Loucy (cell line): ENCODE measurements at regions not wholly inside any gene's neighbourhood (a gene's known extent, or its start where the extent isn't known, plus 50 kb on each side); places are given as distances from the start of the nearest gene placed in this dataset.
"Not testable (repeated sequence)": the region's sequence is repeated elsewhere in the genome, so short reads cannot be mapped to it uniquely, and the experiment has no call there.

Source experiments
- H2AFZ ChIP-seq: fragments of 200-600 bp; sonication (generic); 2 replicates; pipeline ENCODE4 v1.6.0; 2016; ENCODE audit warnings: antibody characterized with exemption, mild to moderate bottlenecking, low read length, moderate library complexity
- H3F3A ChIP-seq: fragments of 200-600 bp; 2 replicates; pipeline ENCODE4 v1.6.0; 2016; ENCODE audit warnings: antibody characterized with exemption, low read depth, mild to moderate bottlenecking
- H3K27me3 ChIP-seq: fragments of 200-600 bp; sonication (generic); 2 replicates; pipeline ENCODE4 v1.6.1; 2014; ENCODE audit warnings: low read length, mild to moderate bottlenecking; ENCODE audit not compliant: insufficient read depth, poor library complexity, severe bottlenecking
- H3K36me3 ChIP-seq: fragments of 200-600 bp; sonication (generic); 2 replicates; pipeline ENCODE4 v1.6.1; 2016; ENCODE audit warnings: low read length; ENCODE audit not compliant: insufficient read depth
- H3K4me1 ChIP-seq: fragments of 200-600 bp; sonication (generic); 2 replicates; pipeline ENCODE4 v1.5.1; 2014; ENCODE audit warnings: low read length, mild to moderate bottlenecking; ENCODE audit not compliant: insufficient read depth, poor library complexity, severe bottlenecking
- H3K4me2 ChIP-seq: fragments of 200-600 bp; sonication (generic); 2 replicates; pipeline ENCODE4 v1.6.0; 2014; ENCODE audit warnings: antibody characterized with exemption, low read length, low read depth, mild to moderate bottlenecking; ENCODE audit not compliant: poor library complexity, severe bottlenecking
- H3K4me3 ChIP-seq: fragments of 200-600 bp; sonication (generic); 2 replicates; pipeline ENCODE4 v1.5.1; 2014; ENCODE audit warnings: low read length, mild to moderate bottlenecking, mixed read lengths; ENCODE audit not compliant: poor library complexity, severe bottlenecking
- H3K79me2 ChIP-seq: fragments of 200-600 bp; sonication (generic); 2 replicates; pipeline ENCODE4 v1.6.1; 2014; ENCODE audit warnings: low read length; ENCODE audit not compliant: insufficient read depth
- H3K9ac ChIP-seq: fragments of 200-600 bp; sonication (generic); 2 replicates; pipeline ENCODE4 v1.6.0; 2014; ENCODE audit warnings: mild to moderate bottlenecking, low read depth, low read length, moderate library complexity; ENCODE audit not compliant: poor library complexity, severe bottlenecking
- H3K9me2 ChIP-seq: fragments of 200-600 bp; sonication (generic); replicated peaks from 2 replicates; pipeline ENCODE4 v1.6.1; 2016; ENCODE audit warnings: low read depth, low read length, mixed read lengths
- H3K9me3 ChIP-seq: fragments of 200-600 bp; sonication (generic); 2 replicates; pipeline ENCODE4 v1.6.1; 2014; ENCODE audit warnings: mild to moderate bottlenecking, antibody characterized with exemption, low read length, low read depth; ENCODE audit not compliant: insufficient read depth
- H4K20me1 ChIP-seq: fragments of 200-600 bp; sonication (generic); 2 replicates; pipeline ENCODE4 v1.6.0; 2014; ENCODE audit warnings: antibody characterized with exemption, low read length, mild to moderate bottlenecking; ENCODE audit not compliant: insufficient read depth, poor library complexity, severe bottlenecking
- EZH2phosphoT487 ChIP-seq: fragments of 200-600 bp; IDR thresholded peaks from 2 replicates; pipeline ENCODE4 v1.6.1; 2018; ENCODE audit warnings: antibody characterized with exemption, mild to moderate bottlenecking, moderate library complexity, borderline replicate concordance
- TF ChIP-seq, protein P1 (sequence below): fragments of 200-600 bp; sonication (generic); conservative IDR thresholded peaks from 2 replicates; pipeline ENCODE4 v1.5.1; 2014; ENCODE audit warnings: mild to moderate bottlenecking, antibody characterized with exemption, low read length

GRCh38 chr20:28562510-28562898 lies 2695.0 kb upstream of the DEFB115 start:
- Histone ChIP-seq H3K79me2 (no peaks in the 10 kb centered on the region), H3K27me3 (no peaks in the 10 kb centered on the region), H3K9me2 (no peaks in the 10 kb centered on the region), H3K4me2 (no peak overlapping the region), H3F3A (no peaks in the 10 kb centered on the region), H3K9me3 (peaks cover 12% of the 10 kb centered on the region; the same call in 1 of the 2 replicates), H3K4me3 (no peak overlapping the region), H3K9ac (no peak overlapping the region), H2AFZ (no peak overlapping the region), H3K36me3 (no peaks in the 10 kb centered on the region), H3K4me1 (no peaks in the 10 kb centered on the region), H4K20me1 (no peaks in the 10 kb centered on the region)
- TF ChIP-seq EZH2phosphoT487: no peak
- TF ChIP-seq, protein P1, sequence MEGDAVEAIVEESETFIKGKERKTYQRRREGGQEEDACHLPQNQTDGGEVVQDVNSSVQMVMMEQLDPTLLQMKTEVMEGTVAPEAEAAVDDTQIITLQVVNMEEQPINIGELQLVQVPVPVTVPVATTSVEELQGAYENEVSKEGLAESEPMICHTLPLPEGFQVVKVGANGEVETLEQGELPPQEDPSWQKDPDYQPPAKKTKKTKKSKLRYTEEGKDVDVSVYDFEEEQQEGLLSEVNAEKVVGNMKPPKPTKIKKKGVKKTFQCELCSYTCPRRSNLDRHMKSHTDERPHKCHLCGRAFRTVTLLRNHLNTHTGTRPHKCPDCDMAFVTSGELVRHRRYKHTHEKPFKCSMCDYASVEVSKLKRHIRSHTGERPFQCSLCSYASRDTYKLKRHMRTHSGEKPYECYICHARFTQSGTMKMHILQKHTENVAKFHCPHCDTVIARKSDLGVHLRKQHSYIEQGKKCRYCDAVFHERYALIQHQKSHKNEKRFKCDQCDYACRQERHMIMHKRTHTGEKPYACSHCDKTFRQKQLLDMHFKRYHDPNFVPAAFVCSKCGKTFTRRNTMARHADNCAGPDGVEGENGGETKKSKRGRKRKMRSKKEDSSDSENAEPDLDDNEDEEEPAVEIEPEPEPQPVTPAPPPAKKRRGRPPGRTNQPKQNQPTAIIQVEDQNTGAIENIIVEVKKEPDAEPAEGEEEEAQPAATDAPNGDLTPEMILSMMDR: no peak

DNA sequence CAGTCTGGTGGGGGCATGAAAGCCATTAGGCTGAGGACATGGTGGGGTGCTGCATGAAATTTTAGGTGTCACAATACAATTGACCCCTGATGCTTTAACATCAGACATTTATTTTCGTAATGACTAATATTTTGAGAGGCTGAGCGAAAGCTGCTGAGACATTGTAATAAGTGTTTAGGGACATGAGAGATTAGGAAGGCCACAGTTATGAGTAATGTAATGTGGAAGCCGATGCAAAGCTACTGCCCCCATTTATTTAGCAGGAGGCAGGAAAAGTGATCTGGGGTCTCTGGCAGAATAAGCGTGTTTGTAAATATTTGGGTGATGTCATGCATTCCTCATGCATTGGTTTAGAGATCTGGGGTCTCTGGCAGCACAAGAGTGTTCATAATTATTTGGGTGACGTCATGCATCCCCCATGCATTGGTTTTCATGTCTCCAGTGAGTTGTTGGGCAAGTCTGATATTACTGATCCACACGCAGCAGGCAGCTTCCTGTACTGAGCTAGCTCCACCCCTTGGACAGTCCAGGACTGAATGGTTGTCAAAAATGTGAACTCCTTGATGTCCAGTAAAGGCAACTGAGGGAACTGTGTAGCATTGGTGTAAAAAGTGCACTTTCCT lies 2694.5 kb upstream of the DEFB115 start:
- not testable (repeated sequence) for H3K4me2 ChIP-seq, H3K36me3 ChIP-seq, H2AFZ ChIP-seq, H3K27me3 ChIP-seq, H3K4me3 ChIP-seq, H3K9ac ChIP-seq, H4K20me1 ChIP-seq, H3K4me1 ChIP-seq, H3K9me2 ChIP-seq, H3F3A ChIP-seq, H3K79me2 ChIP-seq
- H3K9me3 ChIP-seq: peaks cover 12% of the 10 kb centered on the region; the same call in 1 of the 2 replicates

DNA sequence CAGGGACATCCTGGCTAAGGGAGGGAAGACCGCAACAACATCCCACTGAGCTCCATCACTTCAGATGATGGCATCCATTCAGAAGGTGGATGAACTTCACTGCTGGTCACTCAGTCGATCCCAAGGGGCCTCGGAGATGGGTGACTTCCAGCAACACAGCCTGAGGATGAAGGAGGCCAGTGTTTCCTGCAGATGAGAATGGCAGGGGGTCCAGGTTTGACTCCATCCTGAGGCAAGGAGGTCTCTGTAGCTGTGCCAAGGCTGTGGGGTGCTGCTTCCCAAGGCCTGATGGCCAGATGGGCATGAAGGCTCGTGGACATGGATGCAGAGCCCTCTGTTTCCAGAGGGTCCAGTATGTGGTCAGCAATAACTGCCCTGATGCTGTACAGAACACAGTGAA lies 2693.4 kb upstream of the DEFB115 start:
- H2AFZ ChIP-seq, H3F3A ChIP-seq, H3K4me3 ChIP-seq, H3K9ac ChIP-seq, H3K36me3 ChIP-seq, H3K4me1 ChIP-seq, H4K20me1 ChIP-seq, H3K79me2 ChIP-seq, H3K27me3 ChIP-seq, H3K4me2 ChIP-seq, H3K9me2 ChIP-seq: not testable (repeated sequence)
- peaks cover 12% of the 10 kb centered on the region; the same call in 1 of the 2 replicates for H3K9me3 ChIP-seq

- H3K79me2 ChIP-seq, H3F3A ChIP-seq, H3K9ac ChIP-seq, H2AFZ ChIP-seq, H3K4me2 ChIP-seq, H3K4me3 ChIP-seq, H4K20me1 ChIP-seq, H3K9me2 ChIP-seq, H3K4me1 ChIP-seq, H3K27me3 ChIP-seq, H3K36me3 ChIP-seq: not testable (repeated sequence)
- H3K9me3 ChIP-seq: peaks cover 12% of the 10 kb centered on the region; the same call in 1 of the 2 replicates
Observed at GRCh38 chr20:28564688-28565463, 2692.6 kb upstream of the DEFB115 start.
